K562 (cell line): ENCODE measurements at regions not wholly inside any gene's neighbourhood (a gene's known extent, or its start where the extent isn't known, plus 50 kb on each side); places are given as distances from the start of the nearest gene placed in this dataset. TPM values are rescaled to one million over a fixed set of nuclear protein-coding genes. Genes with fewer than 3 reads are reported as not detected.

ENCODE experiments used
- ATAC-seq: fragments of 200-7000 bp; cut with Tn5 transposase; 3 replicates; pipeline ENCODE4 v1.9.1; 2020; ENCODE audit warnings: moderate library complexity
- BruUV-seq: library from RNA; stranded (reverse); fragments of 400-500 nt; replicated peaks from 2 replicates; lab custom pipeline; 2021; lab: Mats Ljungman, UMichigan
- CTCF ChIA-PET: fragments of 300-600 bp; formaldehyde crosslinking; extraction: SDS; loops from one replicate; lab custom pipeline; 2021; ENCODE audit warnings: low intra/inter-chr PET ratio; lab: Yijun Ruan, JAX
- POLR2A ChIA-PET: fragments of 300-600, 350-650 bp; sonication (Branson Sonifier 250); formaldehyde crosslinking; extraction: SDS; loops from one replicate; lab custom pipeline; 2021; ENCODE audit warnings: antibody characterized with exemption, inconsistent platforms; lab: Yijun Ruan, JAX
- DNase-seq, 4 experiments: peaks; one replicate each; pipeline versions ENCODE4 v3.0.0 to v3.0.0-alpha.2; 2011 to 2018; ENCODE audit warnings: low spot score in 3 of 4, mixed read lengths in 3 of 4; ENCODE audit errors: extremely low read depth in 1 of 4
- FAIRE-seq: peaks from 2 replicates; lab custom pipeline; 2011; peaks lifted over from hg19 to GRCh38; lab: Jason Lieb, UNC
- H2AFZ ChIP-seq: 2 replicates; pipeline ENCODE4 v1.6.0; 2011; ENCODE audit warnings: low read depth, low read length, control low read depth, inconsistent platforms
- H3K27ac ChIP-seq: fragments of 200-600 bp; 3 replicates; pipeline ENCODE4 v1.8.0; 2011; ENCODE audit warnings: low read depth, mild to moderate bottlenecking, control low read depth, inconsistent platforms, low read length, moderate library complexity, mixed read lengths; ENCODE audit errors: extremely low read depth
- H3K27me3 ChIP-seq, 2 experiments: fragments of 300-600 bp in 1 of 2; 2 replicates in 1 of 2; 3 replicates in 1 of 2; pipeline versions ENCODE4 v1.6.0 to v1.8.0; 2011; ENCODE audit warnings: inconsistent platforms in 2 of 2, low read length in 2 of 2, mild to moderate bottlenecking in 1 of 2, mixed read lengths in 1 of 2, moderate library complexity in 1 of 2; ENCODE audit not compliant: control insufficient read depth in 2 of 2, insufficient read depth in 2 of 2
- H3K36me3 ChIP-seq: fragments of 300-600 bp; 3 replicates; pipeline ENCODE4 v1.8.0; 2011; ENCODE audit warnings: mild to moderate bottlenecking, low read length, inconsistent platforms; ENCODE audit not compliant: control insufficient read depth, insufficient read depth
- H3K4me1 ChIP-seq, 2 experiments: fragments of 200-600 bp in 1 of 2; replicated peaks in 1 of 2; 2 replicates in 1 of 2; 3 replicates in 1 of 2; pipeline versions ENCODE4 v1.5.1 to v1.8.0; 2011; ENCODE audit warnings: inconsistent platforms in 2 of 2, low read length in 2 of 2, mild to moderate bottlenecking in 1 of 2, mixed read lengths in 1 of 2, moderate library complexity in 1 of 2; ENCODE audit not compliant: control insufficient read depth in 2 of 2, insufficient read depth in 2 of 2
- H3K4me2 ChIP-seq: 2 replicates; pipeline ENCODE4 v1.6.1; 2011; ENCODE audit warnings: low read length, control low read depth, inconsistent platforms, mixed read lengths; ENCODE audit not compliant: insufficient read depth
- H3K4me3 ChIP-seq: fragments of 200-600 bp; sonication (generic), shearing (Covaris generic); 2 replicates; pipeline ENCODE4 v1.5.1; 2016; ENCODE audit warnings: control low read depth, inconsistent platforms
- H3K79me2 ChIP-seq: fragments of 200-600 bp; 3 replicates; pipeline ENCODE4 v1.8.0; 2011; ENCODE audit warnings: low read length, inconsistent platforms; ENCODE audit not compliant: control insufficient read depth, insufficient read depth
- H3K9ac ChIP-seq, 2 experiments: 2 replicates each; pipeline versions ENCODE4 v1.6.0 to v1.6.1; 2011; ENCODE audit warnings: low read depth in 2 of 2, low read length in 2 of 2, control low read depth in 1 of 2, inconsistent platforms in 1 of 2, mild to moderate bottlenecking in 1 of 2, mixed read lengths in 1 of 2; ENCODE audit not compliant: insufficient read depth in 1 of 2
- H3K9me1 ChIP-seq: one replicate; pipeline ENCODE4 v1.6.0; 2011; ENCODE audit warnings: inconsistent platforms, mild to moderate bottlenecking, low read length, moderate library complexity; ENCODE audit not compliant: control insufficient read depth, insufficient read depth
- H3K9me3 ChIP-seq: replicated peaks from 2 replicates; pipeline ENCODE4 v1.5.1; 2011; ENCODE audit warnings: low read depth, low read length, inconsistent platforms; ENCODE audit not compliant: control insufficient read depth, insufficient read depth
- H4K20me1 ChIP-seq: replicated peaks from 2 replicates; pipeline ENCODE4 v1.6.1; 2011; ENCODE audit warnings: low read length, inconsistent platforms, mixed read lengths; ENCODE audit not compliant: control insufficient read depth, insufficient read depth
- CSDE1 ChIP-seq, 2 experiments: fragments of 450-650 bp; IDR thresholded peaks; 2 replicates each; pipeline ENCODE4 v1.6.1; 2016; ENCODE audit warnings: mild to moderate bottlenecking in 1 of 2
- EHMT2 ChIP-seq: fragments of 450-650 bp; IDR thresholded peaks from 2 replicates; pipeline ENCODE4 v1.6.1; 2018; ENCODE audit warnings: antibody characterized with exemption
- KDM2B ChIP-seq: fragments of 250-450 bp; sonication (Bioruptor Pico); IDR thresholded peaks from 2 replicates; pipeline ENCODE4 v1.8.0; 2021; ENCODE audit warnings: mild to moderate bottlenecking, moderate library complexity
- MYNN ChIP-seq, 2 experiments: sonication (generic); formaldehyde crosslinking in 1 of 2; IDR thresholded peaks; 2 replicates each; pipeline versions ENCODE4 v1.5.0 to v1.6.1; 2016 to 2020; ENCODE audit warnings: antibody characterized with exemption in 1 of 2, missing genetic modification reagents in 1 of 2
- in situ Hi-C: fragments of 300-500 bp; cut with MboI; formaldehyde crosslinking; loops from 4 replicates; pipeline ENCODE4 v1.15.0; 2018; ENCODE audit warnings: inconsistent platforms, mixed read lengths
- intact Hi-C: fragments of 100-400 bp; cut with micrococcal nuclease; formaldehyde crosslinking; loops from 2 replicates; pipeline ENCODE4 v1.14.2; 2022
- small RNA-seq: library from RNA; depleted of rRNA; stranded (forward); fragments of <200 nt; gene quantifications from one replicate; pipeline ENCODE3, GENCODE V24; 2014
- TF ChIP-seq, protein P1 (sequence below): fragments of 450-650 bp; formaldehyde crosslinking; IDR thresholded peaks from 2 replicates; pipeline ENCODE4 v1.4.0; 2022; ENCODE audit warnings: missing genetic modification characterization

DNA sequence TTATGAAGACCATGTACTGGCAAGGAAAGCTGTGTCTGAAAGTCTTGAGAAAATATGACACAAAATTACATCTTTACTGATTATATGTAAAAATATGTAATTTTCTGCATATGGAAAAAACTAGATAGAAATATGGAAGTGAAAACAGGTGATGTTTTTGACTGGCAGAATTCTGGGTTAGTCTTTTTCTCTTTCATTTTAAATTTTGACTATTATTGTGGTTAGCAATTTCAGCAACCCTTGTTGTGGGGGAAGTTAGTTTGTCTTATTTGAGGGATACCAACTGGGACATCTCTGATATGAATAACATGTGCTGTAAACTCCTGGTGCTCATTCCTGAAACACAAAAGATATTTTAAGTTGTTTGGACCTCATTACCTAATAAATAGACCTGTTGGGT lies 49.9 kb upstream of the CPEB2 start:
- no peak for ATAC-seq
- Histone ChIP-seq H3K9me1 (no peaks in the 10 kb centered on the region), H2AFZ (no peak overlapping the region), H4K20me1 (no peaks in the 10 kb centered on the region), H3K9me3 (no peaks in the 10 kb centered on the region), H3K27me3 (no peaks in the 10 kb centered on the region), H3K4me2 (no peak overlapping the region), H3K4me3 (no peak overlapping the region), H3K4me1 (no peaks in the 10 kb centered on the region), H3K9ac (no peak overlapping the region), H3K79me2 (no peaks in the 10 kb centered on the region), H3K27ac (no peak overlapping the region), H3K36me3 (no peaks in the 10 kb centered on the region)
- intact Hi-C loops (no loop called here), in situ Hi-C loops (no loop called here)
- ChIA-PET CTCF (no interaction called here), POLR2A (no interaction called here)
- FAIRE-seq = no peak
- TF ChIP-seq CSDE1 (IDR thresholded peaks at IDR 0.05) (no peak), EHMT2 (no peak), MYNN (IDR thresholded peaks at IDR 0.05) (no peak), MYNN (CRISPR knock-in tag; IDR thresholded peaks at IDR 0.05) (no peak), KDM2B (CRISPR knock-in tag) (no peak)
- TF ChIP-seq, protein P1, sequence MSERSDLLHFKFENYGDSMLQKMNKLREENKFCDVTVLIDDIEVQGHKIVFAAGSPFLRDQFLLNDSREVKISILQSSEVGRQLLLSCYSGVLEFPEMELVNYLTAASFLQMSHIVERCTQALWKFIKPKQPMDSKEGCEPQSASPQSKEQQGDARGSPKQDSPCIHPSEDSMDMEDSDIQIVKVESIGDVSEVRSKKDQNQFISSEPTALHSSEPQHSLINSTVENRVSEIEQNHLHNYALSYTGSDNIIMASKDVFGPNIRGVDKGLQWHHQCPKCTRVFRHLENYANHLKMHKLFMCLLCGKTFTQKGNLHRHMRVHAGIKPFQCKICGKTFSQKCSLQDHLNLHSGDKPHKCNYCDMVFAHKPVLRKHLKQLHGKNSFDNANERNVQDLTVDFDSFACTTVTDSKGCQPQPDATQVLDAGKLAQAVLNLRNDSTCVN (CRISPR knock-in tag) = no peak
- no peak for DNase-seq
- no TSS peak for BruUV-seq

Small RNA genes lying in the stretch of these regions (small RNA-seq; reads per million reads assigned to genes)
- gene RF00092 = not detected
